RWPE1 (cell line): ENCODE measurements at regions not wholly inside any gene's neighbourhood (a gene's known extent, or its start where the extent isn't known, plus 50 kb on each side); places are given as distances from the start of the nearest gene placed in this dataset.

Source experiments
- CTCF ChIA-PET: fragments of 350-600 bp; sonication (Branson Sonifier 250); formaldehyde crosslinking; extraction: SDS; loops from one replicate; lab custom pipeline; 2021; lab: Yijun Ruan, JAX
- POLR2A ChIA-PET: fragments of 400-600 bp; formaldehyde crosslinking; extraction: SDS; loops from one replicate; lab custom pipeline; 2020; ENCODE audit warnings: antibody characterized with exemption; ENCODE audit not compliant: low non-redundant PET; lab: Yijun Ruan, JAX
- DNase-seq: peaks from one replicate; pipeline ENCODE4 v3.0.0; 2012; ENCODE audit warnings: low spot score
- H3K27ac ChIP-seq: fragments of 450-650 bp; 2 replicates; pipeline ENCODE4 v1.5.1; 2017
- TF ChIP-seq, protein P1 (sequence below): fragments of 450-650 bp; conservative IDR thresholded peaks from 2 replicates; pipeline ENCODE4 v1.5.1; 2017; ENCODE audit warnings: low read depth, mild to moderate bottlenecking

DNA sequence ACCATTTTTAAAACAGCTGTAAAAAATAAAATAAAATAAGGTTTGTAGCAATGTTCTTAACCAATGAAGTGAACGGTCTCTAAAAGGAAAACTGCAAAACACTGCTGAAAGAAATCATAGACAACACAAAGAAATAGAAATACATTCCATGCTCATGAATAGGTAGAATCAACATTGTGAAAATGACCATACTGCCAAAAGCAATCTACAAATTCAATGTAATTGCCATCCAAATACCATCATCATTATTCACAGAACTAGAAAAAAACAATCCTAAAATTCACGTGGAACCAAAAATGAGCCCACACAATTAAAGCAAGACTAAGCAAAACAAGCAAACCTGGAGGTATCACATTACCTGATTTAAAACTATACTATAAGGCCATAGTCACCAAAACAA is 67.6 kb upstream of the RGMB start:
- DNase-seq = no peak
- TF ChIP-seq, protein P1, sequence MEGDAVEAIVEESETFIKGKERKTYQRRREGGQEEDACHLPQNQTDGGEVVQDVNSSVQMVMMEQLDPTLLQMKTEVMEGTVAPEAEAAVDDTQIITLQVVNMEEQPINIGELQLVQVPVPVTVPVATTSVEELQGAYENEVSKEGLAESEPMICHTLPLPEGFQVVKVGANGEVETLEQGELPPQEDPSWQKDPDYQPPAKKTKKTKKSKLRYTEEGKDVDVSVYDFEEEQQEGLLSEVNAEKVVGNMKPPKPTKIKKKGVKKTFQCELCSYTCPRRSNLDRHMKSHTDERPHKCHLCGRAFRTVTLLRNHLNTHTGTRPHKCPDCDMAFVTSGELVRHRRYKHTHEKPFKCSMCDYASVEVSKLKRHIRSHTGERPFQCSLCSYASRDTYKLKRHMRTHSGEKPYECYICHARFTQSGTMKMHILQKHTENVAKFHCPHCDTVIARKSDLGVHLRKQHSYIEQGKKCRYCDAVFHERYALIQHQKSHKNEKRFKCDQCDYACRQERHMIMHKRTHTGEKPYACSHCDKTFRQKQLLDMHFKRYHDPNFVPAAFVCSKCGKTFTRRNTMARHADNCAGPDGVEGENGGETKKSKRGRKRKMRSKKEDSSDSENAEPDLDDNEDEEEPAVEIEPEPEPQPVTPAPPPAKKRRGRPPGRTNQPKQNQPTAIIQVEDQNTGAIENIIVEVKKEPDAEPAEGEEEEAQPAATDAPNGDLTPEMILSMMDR = no peak
- CTCF ChIA-PET = no interaction called here
- POLR2A ChIA-PET = no interaction called here
- H3K27ac ChIP-seq = no peak overlapping the region

DNA sequence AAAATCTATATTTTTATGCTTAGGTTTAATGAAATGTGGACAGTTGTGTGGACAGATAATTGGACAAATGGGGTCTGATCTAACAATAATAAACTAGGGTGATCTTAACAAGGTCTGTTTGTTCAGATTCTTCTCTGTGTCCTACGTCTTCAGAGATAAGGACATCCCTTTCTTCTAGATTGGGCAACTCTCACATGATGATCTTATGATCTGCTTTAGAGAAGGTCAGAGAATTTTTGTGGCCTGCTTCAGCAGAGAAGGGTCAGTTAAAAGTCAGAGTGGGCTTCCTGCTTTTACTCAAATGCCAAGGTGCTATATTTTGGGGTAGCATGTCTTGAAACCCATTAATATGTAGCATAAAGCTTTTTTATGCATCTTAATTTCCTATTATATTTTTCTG is 63.8 kb upstream of the RGMB start:
- ChIA-PET CTCF (no interaction called here), POLR2A (no interaction called here)
- TF ChIP-seq, protein P1 = no peak
- DNase-seq = no peak
- H3K27ac ChIP-seq = no peak overlapping the region

DNA sequence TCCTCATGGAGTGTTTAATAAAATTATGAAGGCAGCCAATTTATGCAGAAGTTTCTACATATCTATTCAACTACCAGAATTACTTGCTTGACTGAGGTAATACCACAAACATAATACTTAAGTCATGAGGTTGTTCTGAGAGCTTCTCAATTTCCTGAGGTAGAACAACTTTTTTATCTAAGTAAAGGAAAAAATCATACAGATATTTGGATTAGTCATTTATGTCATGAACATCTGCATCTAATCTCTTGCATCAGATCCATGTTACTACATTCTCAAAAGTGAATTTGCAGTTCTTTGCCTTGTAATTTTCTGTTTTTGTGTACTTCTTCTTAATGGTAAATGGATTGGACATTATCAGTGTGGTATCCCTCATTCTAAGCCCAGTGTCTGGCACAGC is 60.4 kb upstream of the RGMB start:
- TF ChIP-seq, protein P1 = no peak
- no peak for DNase-seq
- CTCF ChIA-PET = no interaction called here
- no peak overlapping the region for H3K27ac ChIP-seq
- POLR2A ChIA-PET = no interaction called here

DNA sequence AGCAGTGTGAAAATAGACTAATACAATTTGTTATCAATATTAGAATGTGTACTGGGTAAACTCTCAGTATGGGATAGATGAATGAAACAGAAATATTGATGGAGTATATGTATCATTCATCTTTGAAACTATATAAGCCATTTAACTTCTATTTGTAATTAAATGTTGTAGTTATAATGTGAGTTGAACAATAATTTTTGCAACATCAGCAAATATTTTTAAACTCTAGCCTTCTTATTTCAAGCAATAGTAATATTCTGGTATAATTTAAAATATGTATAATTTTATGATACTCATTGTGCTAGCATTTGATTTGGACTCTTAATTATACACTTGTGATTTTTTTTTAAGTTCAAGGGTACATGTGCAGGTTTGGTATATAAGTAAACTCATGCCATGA is 59.6 kb upstream of the RGMB start:
- TF ChIP-seq, protein P1 = no peak
- POLR2A ChIA-PET = no interaction called here
- H3K27ac ChIP-seq = no peak overlapping the region
- no peak for DNase-seq
- CTCF ChIA-PET = no interaction called here

DNA sequence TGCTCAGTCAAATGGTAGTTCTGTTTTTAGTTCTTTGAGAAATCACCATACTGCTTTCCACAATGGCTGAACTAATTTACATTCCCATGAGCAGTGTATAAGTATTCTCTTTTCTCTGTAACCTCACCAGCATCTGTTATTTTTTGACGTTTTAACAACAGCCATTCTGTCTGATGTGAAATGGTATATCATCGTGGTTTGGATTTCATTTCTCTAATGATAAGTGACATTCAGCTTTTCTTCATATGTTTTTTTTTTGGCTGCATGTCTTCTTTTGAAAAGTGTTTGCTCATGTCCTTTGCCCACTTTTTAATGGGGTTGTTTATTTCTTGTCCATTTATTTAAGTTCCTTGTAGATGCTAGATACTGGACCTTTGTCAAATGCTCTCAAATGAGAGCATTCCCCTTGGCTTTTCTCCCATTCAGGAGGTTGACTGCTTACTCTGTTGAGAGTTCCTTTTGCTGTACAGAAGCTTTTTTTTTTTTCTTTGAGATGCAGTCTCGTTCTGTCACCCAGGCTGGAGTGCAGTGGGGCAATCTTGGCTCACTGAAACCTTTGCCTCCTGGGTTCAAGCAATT is 58.7 kb upstream of the RGMB start:
- H3K27ac ChIP-seq = no peak overlapping the region
- ChIA-PET POLR2A (no interaction called here), CTCF (interaction anchor here (0.6 kb wide), 1 partner anchor 74 kb away, joined by 3 read pairs; no protein-coding TSS in a partner anchor)
- TF ChIP-seq, protein P1 = no peak
- DNase-seq = no peak

DNA sequence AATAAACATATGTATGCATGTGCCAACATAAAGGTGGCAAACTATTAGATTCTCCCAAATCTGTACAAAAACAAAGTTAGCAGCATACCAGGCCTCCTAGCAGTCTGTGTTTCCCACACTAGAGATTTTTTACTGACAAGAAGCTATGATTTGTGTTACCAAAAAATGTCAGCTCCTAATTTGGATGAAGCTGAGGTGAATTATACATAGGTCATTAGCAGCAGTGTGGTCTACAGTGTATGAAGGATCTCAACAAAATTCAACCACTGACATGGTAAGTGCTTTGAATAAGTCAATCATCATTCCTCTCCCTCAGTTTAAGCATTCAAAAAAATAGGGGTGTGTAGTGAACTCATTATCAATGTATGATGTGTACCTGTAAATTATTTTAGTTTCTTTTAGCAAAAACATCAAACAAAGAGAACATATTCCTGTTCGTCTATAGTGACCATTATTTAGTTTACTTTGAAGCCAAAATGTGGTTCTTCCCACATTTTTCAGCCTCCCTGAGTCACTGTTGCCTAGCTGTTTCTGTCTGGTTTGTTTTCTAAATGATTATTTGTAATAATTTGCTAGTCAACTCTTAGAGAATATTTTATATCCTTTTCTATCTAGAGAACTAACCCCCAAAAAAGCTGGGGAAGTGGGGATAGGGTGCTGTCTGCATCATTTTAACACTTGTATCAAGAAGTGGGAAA is 52.1 kb upstream of the RGMB start:
- H3K27ac ChIP-seq = no peak overlapping the region
- TF ChIP-seq, protein P1 = no peak
- no peak for DNase-seq
- POLR2A ChIA-PET = no interaction called here
- CTCF ChIA-PET = interaction anchor here (0.6 to 1.5 kb wide), 2 partner anchors 14 to 47 kb away, joined by 3 to 4 read pairs; no protein-coding TSS in a partner anchor
